IPS-11a (cell line): ENCODE measurements at regions not wholly inside any gene's neighbourhood (a gene's known extent, or its start where the extent isn't known, plus 50 kb on each side); places are given as distances from the start of the nearest gene placed in this dataset.

ENCODE experiments used
- H3K4me3 ChIP-seq: one replicate; pipeline ENCODE4 v1.5.1; 2013; ENCODE audit warnings: low read depth, low read length, control low read depth

DNA sequence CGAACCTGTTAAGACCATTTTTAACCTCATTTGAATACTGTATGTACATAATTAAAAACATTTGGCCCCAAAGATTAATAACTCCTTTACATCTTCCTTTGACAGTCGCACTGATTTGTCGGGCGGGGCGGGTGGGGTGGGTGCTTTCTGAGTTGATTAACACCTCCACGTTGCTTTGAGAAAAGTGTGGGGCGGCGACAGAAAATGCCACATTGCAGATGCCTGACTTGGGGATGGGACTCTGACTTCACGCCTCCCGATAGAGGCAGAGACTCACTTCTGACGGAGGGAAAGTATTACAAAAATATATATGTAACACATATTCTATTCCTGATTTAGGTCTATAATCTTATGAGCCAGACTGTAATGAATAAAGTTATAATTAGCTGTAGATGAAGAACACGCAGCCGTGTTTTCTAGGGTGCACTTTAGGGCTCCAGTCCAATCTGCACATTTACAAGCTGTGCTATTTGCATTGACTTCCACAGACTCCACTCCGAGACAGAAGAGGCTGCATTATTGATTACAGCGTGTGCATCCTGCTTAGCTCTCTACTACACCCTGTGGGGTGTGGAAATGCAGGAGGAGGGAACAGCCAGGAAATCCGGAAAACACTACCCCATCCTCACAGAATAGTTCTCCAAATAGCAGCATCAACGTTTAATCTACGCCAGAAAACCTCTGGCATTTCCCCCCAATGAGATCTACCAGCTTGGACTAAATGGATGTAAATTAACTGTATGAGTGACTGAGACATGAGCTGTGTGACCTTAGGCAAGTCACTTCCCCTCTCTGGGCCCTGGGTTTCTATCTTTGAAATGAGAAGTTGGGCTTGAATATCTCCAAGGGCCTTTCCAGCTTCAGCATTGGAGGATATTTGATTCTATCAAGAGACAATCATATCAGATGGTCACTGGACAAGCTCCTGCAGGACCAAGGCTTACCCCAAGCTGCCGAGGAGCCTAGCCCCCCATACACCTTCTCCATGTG is 308.0 kb downstream of the RRAGC start:
- H3K4me3 ChIP-seq = no peak overlapping the region

DNA sequence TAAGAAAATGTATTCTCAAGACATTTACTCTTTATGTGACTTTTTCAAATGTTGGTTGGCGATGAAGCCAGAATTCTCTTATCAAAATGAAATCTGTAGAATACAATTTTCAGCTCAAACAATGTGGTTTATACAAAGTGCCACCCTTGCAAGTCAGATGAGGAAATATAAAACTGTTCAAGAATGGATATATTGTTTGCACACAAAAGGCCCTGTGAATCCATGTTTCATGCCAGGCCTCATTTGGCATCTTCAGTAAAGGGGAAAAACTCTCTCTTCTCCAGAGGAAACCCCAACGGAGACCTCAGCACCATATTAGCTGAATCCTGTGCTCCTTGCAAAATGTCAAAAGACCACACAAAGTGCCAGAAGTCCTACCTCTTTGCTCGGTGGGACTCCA is 310.4 kb downstream of the RRAGC start:
- H3K4me3 ChIP-seq = no peak overlapping the region

DNA sequence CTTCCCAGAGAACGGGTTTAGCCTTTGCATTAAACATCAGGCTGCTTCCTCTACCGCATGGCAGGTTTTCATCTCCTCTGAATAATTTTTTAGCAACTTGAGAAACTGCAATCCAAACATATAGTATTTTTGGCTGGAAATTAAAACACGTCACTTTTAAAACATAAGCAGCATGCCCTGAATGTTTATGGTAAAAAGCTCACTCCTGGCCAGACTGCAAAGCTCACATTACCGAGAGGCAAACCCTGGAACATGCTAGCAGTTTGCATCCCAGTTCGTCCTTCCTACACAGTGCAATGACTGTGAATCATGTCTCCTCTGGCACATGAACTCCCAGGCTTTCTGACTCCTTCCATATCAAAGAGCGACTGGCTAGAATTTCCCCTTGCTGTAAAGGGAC is 312.3 kb downstream of the RRAGC start:
- no peak overlapping the region for H3K4me3 ChIP-seq

DNA sequence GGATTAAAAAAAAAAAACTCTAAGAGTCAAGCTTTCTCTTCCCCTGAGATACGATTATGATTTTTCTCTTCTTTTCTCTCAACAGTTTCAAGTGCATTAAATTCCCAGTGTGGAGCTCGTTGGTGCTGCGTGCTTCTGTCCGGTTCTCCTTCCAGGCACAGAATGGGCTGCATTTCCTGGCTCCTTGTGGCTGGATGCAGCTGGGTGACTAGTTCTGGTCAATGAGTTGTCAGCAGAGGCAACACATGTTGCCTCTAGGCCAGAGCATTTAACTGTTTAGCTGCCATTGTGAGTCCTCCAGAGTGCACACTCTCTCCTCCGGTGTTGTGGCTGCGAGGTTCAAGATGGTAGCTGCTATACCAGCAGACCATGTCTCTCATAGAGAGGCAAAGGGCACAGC is 312.9 kb downstream of the RRAGC start:
- no peak overlapping the region for H3K4me3 ChIP-seq

DNA sequence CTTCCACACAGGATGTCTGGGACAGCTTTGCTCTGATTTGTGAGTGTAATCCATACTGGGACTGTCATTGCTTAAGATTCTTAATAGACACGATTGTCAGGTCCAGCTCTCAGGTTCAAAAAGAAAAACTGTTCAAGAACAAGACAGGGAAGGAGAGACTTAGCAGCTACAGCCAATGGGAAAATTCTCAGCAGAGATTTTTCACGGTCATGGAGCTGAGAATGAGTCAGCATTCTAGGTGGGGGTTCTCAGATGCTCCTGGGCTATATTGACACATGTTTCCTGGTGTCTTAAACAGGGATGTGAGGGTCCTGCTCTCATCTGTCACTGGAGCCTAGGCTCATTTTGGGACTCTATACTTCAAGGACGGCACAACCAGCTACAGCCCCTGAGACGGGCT is 318.3 kb downstream of the RRAGC start:
- no peak overlapping the region for H3K4me3 ChIP-seq

DNA sequence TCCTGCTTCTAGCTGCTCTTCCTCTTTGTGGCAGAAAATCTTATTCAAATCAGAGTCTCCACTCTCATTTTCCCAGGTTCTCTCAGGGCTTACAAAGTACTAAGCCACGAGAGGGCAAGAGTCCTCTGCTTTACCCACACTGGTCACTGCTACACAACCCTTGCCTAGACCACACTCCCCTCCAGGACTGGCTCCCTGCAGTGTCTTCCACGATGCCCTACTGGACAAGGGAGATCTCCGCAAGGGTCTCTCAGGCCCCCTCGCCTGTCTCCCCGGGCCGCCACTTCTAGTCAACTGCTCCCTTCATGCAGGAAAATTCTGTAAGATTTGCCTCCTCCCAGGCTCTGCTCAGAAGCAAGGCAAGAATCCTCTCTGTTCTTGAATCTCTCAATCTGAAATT is 319.6 kb downstream of the RRAGC start:
- H3K4me3 ChIP-seq = no peak overlapping the region

DNA sequence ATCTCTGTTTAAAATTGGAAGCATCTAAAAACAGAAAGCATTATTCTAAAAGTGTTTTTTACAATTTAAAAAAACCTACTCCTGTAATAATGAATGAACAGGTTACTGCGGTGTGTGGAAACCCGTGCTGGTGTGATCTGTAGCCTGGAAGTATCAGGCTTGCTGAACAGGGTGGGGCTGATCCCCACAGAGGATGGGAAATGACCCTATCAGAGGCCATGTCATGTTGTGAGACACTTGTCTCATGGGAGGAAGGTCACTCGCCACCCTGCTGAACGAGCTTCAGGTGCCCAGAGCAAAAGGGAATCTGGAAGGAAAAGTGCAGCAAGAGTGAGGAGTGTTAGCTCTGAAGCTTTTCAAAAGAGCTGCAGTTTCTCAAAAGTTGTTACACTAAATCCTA is 320.7 kb downstream of the RRAGC start:
- H3K4me3 ChIP-seq = no peak overlapping the region

DNA sequence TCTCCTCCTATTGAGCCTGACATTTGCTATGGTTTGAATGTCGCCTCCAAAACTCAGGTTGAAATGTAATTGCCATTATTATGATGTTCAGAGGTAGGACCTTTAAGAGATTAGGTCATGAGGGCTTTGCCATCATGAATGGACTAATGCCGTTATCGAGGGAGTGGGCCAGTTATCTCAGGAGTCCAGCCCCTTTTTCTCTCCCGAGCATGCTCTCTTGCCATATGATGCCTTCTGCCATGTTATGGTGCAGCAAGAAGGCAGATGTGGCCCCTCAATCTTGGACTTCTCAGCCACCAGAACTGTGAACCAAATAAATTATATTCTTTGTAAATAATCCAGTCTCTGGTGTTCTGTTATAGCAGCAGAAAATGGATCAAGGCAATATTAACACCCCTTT is 323.5 kb downstream of the RRAGC start:
- no peak overlapping the region for H3K4me3 ChIP-seq

DNA sequence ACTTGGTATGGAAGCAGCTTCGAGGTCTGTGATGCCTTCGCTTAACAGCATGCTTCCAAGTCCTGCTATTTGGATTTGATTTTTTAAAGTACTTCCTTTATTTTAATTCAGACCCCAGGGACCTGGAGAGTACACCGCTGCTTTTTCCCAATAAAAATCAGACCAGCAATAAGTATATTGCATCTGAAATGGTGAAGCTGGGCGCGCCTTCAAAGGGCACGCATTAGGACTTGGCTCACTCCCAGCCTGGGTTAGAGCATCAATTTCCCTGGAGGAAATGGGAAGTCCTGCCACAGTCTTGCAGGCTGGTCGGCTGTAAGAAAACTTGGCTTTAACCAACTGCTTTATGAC is 325.1 kb downstream of the RRAGC start:
- no peak overlapping the region for H3K4me3 ChIP-seq

DNA sequence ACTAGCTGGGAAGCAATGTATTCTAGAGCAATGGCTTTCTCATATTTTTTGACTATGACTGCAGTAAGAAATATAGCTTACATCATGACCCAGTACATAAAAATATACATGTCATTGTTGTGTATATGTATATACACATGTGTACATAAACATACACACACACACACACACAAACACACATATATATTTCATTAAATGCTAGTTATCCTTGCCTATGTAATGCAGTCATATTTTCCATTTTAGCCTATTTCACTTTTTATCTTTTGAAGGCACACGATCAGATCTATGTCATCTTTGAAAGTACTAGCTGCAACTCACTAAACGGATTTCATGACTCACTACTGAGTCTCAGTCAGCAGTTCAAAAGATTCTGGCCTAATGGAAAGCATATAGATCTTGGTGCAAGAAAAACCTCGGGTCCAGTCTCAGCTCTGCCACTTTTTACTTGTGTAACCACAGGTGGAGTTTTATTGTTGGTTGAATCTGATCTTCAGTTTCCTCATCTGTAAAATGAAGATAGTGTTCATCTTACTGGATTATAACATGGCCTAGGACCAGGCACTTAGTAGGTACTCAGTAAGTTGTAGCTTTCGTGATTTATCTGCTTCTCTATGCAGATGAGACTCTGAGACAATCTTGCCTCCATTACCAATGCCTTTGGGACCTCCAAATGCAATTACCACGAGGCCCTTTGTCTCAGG is 325.6 kb downstream of the RRAGC start:
- H3K4me3 ChIP-seq = no peak overlapping the region

DNA sequence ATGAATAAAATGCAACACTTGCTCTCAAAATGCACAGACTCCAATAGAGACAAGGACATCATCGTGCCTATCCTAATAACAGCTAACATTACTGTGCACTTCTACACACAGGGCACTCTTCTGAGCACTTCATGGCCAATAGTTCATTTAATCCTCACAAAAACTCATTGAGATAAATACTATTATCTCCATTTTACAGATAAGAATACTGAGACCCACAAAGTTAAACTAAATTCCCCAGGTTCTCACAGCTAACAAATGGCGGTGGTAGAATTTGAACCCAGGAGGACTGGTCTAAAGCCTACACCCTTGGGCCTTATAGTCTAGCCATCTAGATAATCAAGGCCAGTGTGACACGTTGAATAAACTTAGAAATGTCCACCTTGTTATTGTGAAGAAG is 328.6 kb downstream of the RRAGC start:
- no peak overlapping the region for H3K4me3 ChIP-seq

DNA sequence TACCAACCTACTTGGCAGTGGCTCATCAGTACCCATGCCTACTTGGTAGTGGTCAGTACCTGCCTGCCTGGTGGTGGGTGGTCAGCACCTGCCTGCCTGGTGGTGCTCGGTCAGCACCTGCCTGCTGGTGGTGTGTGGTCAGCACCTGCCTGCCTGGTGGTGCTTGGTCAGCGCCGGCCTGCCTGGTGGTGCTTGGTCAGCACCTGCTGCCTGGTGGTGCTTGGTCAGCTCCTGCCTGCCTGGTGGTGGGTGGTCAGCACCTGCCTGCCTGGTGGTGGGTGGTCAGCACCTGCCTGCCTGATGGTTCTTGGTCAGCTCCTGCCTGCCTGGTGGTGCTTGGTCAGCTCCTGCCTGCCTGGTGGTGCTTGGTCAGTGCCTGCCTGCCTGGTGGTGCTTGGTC is 329.6 kb downstream of the RRAGC start:
- no peak overlapping the region for H3K4me3 ChIP-seq

DNA sequence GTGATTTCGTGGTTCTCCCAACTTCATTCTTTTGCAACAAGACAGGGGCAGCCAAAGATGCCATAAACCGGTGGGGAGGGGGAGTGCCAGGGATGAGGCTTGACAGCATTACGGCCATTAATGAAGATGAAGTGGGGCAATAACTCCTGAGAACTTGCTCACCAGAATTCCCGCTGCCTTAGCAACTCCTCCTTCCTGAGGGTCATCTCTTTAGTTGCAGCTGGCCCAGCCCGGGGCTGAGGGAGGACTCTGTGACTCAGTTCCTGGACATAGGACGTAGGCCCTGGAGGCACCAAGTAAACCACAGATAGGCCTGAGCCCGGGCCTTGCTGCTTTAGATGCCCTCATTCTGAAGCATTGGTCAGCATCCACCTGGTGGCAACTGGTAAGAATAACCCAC is 330.2 kb downstream of the RRAGC start:
- H3K4me3 ChIP-seq = no peak overlapping the region

DNA sequence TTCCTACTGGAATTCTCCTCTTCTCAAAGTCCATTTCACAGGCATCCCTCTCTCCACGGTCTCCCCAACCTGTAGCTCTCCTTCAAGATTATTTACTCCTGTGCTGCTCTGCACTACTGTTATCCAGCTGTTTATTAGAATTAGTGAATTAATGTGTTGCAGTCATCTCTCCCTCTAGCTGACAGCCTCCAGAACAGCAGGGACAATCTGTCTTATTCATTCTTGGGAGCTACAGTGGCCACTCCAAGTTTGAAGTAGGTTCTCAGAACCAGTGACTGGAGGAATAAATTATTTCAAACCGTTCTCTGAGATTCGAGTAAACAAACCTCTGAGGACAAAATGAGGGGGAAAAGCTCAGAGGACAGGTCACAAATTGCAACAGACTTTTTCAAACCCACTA is 330.9 kb downstream of the RRAGC start:
- no peak overlapping the region for H3K4me3 ChIP-seq

DNA sequence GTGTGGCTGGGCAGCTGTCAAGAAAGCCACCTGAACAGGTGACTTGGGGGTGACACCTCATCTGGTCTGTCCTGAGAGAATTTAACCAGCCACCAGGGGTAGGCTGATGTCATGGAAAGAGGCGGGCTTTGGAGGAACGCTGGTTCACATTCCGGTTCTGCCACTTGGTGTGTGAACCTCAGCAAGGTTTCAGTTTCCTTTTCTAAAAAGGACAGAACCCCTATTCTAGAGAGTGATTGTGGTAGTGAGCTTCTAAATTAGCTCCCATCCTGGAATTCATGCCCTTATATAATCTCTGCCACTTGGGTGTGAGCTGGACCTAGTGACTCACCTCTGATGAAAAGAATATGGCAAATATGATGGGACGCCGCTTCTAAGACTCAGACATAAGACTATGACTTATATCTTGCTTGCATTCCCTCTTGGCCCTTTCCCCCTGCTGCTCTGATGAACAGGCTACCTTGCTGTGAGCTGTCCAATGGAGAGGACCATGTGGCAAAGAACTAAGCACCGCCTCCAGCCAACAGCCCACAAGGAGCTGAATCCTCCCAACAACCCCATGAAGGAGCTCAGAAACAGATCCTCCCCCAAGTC is 332.1 kb downstream of the RRAGC start:
- no peak overlapping the region for H3K4me3 ChIP-seq

DNA sequence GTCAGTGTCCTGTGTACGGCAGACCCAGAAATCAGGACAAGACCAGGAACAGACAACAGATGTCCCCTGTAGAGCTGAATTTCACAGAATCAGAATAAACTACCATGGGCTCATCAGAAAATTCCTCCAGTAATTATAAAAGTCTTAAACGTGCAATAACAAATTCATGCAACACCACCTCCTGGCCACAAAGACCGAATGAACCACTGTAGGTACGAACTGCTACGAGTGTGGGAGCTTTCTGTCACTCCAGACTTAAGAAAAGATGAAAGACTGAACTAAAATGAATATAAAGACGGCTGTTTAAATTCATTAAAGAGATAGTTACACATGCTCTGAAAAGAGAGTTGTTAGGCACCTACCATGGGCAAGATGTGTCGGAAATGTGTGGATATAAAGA is 333.5 kb downstream of the RRAGC start:
- H3K4me3 ChIP-seq = no peak overlapping the region

DNA sequence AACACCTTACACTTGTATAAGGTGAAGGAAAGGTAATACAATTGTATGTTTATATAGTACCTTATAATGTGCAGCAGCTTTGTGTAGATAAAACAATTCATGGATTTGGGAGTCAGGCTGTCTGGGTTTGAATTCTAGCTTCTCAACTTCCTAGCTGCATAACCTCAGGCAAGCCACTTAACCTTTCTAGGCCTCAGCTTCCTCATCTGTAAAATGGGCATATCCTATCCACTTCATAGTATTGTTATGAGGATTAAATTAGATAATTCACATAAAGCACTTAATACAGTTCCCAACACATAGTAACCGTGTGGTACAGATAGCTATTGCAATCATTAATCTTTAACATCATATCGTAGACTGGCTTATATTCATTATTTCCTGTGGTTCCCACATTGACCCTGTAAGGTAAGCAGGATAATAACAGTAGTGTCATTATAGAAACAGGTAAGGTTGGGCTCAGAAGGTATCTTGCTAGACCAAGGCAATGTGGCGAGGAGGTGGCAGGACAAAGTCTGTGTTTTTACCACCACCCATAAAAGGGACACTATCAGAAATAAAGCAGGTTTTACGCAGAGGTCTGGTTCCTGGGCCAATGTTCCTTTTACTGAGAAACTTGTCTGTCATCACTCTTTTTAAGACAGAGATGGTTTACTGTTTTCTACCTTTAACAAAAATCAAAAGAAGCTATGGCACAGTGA is 334.1 kb downstream of the RRAGC start:
- no peak overlapping the region for H3K4me3 ChIP-seq

DNA sequence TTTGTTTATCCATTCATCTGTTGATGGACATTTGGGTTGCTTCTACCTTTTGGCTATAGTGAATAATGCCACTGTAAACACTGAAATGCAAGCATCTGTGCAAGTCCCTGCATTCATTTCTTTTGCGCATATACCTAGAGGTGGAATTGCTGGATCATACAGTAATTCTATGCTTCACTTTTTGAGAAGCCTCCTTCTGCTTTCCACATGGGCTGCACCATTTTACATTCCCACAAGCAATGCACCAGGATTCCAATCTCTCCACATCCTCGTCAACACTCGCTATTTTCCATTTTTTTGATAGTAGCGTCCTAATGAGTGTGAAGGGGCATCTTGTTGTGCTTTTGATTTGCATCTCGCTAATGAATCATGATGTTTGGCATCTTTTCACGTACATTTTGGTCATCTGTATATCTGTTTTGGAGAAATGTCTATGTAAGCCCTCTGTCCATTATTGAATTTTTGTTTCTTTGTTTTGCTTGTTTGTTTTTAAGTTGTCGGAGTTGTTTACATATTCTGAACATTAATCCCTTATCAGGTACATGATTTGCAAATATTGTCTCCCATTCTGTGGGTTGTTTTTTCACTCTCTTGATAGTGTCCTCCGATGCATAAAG is 335.4 kb downstream of the RRAGC start:
- H3K4me3 ChIP-seq = no peak overlapping the region

DNA sequence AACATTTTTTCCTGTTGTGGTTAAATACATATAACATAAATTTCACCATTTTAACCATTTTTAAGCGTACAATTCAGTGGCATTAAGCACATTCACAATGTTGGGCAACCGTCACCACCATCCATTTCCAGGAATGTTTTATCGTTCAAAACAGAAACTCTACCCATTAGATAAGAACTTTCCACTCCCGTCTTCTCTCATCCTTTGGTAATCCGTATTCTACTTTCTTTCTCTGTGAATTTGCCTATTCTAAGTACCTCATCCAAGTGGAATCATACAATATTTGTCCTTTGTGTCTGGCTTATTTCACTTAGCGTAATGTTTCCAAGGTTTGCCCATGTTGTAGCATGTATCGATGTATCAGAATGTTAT is 336.0 kb downstream of the RRAGC start:
- H3K4me3 ChIP-seq = no peak overlapping the region

DNA sequence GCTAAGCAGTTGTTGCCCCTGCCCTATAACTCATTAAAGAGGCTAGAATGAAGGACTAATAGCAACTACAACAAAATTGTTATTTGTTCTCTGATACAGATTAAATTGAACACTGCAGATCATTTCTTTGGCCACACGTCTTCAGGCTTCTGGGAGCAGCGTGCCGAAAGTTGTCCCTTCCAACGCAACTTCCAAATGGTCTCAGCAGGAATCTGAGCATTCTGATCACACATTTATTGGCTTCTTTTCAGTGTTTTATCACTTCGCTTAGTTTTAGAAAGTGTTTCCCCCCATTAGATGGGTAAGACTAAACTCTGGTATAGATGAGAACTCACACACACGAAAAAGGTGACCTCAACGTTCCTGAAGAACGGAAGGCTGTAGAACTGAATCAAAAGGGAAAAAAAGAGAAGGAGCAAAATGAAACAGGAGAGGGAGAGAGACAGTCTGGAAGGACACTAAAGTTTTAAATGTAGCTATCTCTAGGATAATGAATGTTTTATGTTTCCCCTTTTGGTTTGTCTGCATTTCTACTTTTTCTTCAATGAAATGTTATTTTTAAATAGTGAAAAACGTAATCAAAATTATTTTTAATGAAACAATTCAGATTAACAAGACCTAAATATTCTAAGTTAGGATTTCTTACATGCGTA is 336.5 kb downstream of the RRAGC start:
- no peak overlapping the region for H3K4me3 ChIP-seq

DNA sequence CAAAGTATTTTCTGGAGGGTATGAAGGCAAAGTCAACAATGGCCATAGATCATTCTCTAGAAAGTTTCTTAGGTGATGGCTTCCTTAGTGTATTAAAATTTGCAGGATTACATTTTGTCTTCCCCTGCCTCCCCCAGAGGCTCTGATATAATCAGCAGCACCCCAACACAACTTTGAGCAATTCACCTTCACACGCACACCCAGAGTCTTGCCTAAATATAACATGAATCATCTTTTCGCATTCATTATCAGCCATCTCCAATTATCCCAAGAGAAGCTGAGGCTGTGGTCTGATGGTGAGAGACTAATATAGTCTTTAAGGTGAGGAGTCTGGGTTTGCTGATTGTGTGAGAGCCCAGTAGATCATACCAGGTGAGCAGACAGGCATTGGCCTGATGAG is 343.0 kb downstream of the RRAGC start:
- H3K4me3 ChIP-seq = no peak overlapping the region
